H1 (cell line): ENCODE measurements at regions not wholly inside any gene's neighbourhood (a gene's known extent, or its start where the extent isn't known, plus 50 kb on each side); places are given as distances from the start of the nearest gene placed in this dataset.

Experiments used
- CTCF ChIA-PET: fragments of 300-600 bp; sonication (Branson Sonifier 250); formaldehyde crosslinking; loops from one replicate; lab custom pipeline; 2021; ENCODE audit not compliant: partially characterized antibody; lab: Charles Lee
- POLR2A ChIA-PET: fragments of 300-600 bp; sonication (Branson Sonifier 250); formaldehyde crosslinking; loops from one replicate; lab custom pipeline; 2021; ENCODE audit warnings: inconsistent platforms; ENCODE audit not compliant: partially characterized antibody; lab: Charles Lee
- DNase-seq, 2 experiments: peaks; one replicate each; pipeline versions ENCODE4 v3.0.0 to v3.0.0-alpha.2; 2010 to 2022; ENCODE audit warnings: low spot score in 2 of 2, low read depth in 1 of 2, mixed read lengths in 1 of 2
- FAIRE-seq: peaks from 2 replicates; lab custom pipeline; 2011; peaks lifted over from hg19 to GRCh38; lab: Jason Lieb, UNC
- H2AFZ ChIP-seq: 2 replicates; pipeline ENCODE4 v1.8.1; 2012; ENCODE audit warnings: low read length, inconsistent platforms
- H2AK5ac ChIP-seq: 2 replicates; pipeline ENCODE4 v1.6.1; 2013; ENCODE audit warnings: low read depth, low read length
- H2BK120ac ChIP-seq: replicated peaks from 2 replicates; pipeline ENCODE3; 2013; ENCODE audit warnings: low read depth, low read length, inconsistent platforms
- H2BK12ac ChIP-seq: 2 replicates; pipeline ENCODE4 v1.6.1; 2013; ENCODE audit warnings: low read depth, low read length
- H2BK15ac ChIP-seq: 2 replicates; pipeline ENCODE4 v1.6.1; 2013; ENCODE audit warnings: low read length
- H2BK20ac ChIP-seq: 2 replicates; pipeline ENCODE4 v1.6.1; 2013; ENCODE audit warnings: low read length
- H2BK5ac ChIP-seq: 2 replicates; pipeline ENCODE4 v1.6.1; 2013; ENCODE audit warnings: low read depth, low read length
- H3K14ac ChIP-seq: 2 replicates; pipeline ENCODE4 v1.6.1; 2013; ENCODE audit warnings: inconsistent platforms; ENCODE audit not compliant: insufficient read length
- H3K18ac ChIP-seq: 2 replicates; pipeline ENCODE4 v1.6.1; 2013; ENCODE audit warnings: low read length; ENCODE audit errors: extremely low read depth
- H3K23ac ChIP-seq: 2 replicates; pipeline ENCODE4 v1.6.1; 2013; ENCODE audit warnings: inconsistent platforms; ENCODE audit not compliant: insufficient read length
- H3K23me2 ChIP-seq: 2 replicates; pipeline ENCODE4 v1.6.1; 2013; ENCODE audit warnings: low read depth, low read length
- H3K27ac ChIP-seq: 2 replicates; pipeline ENCODE4 v1.6.1; 2011; ENCODE audit warnings: low read depth, low read length, inconsistent platforms
- H3K27me3 ChIP-seq, 4 experiments: replicated peaks in 1 of 4; 1 replicate in 1 of 4; 2 replicates in 3 of 4; pipeline versions ENCODE4 v1.6.1 to v1.8.1; 2011 to 2013; ENCODE audit warnings: low read length in 3 of 4, mild to moderate bottlenecking in 3 of 4, inconsistent platforms in 2 of 4, mixed read lengths in 2 of 4, moderate library complexity in 1 of 4; ENCODE audit not compliant: control insufficient read depth in 3 of 4, insufficient read depth in 3 of 4; ENCODE audit errors: extremely low read depth in 1 of 4
- H3K36me3 ChIP-seq, 4 experiments: 2 replicates each; pipeline versions ENCODE4 v1.6.1 to v1.8.1; 2011 to 2013; ENCODE audit warnings: mild to moderate bottlenecking in 4 of 4, low read length in 3 of 4, moderate library complexity in 2 of 4, control low read depth in 1 of 4, inconsistent platforms in 1 of 4; ENCODE audit not compliant: insufficient read depth in 4 of 4, control insufficient read depth in 2 of 4
- H3K4ac ChIP-seq: replicated peaks from 2 replicates; pipeline ENCODE3; 2013; ENCODE audit warnings: low read length, low read depth, mixed read lengths, inconsistent platforms; ENCODE audit not compliant: insufficient read length
- H3K4me1 ChIP-seq, 4 experiments: replicated peaks in 1 of 4; 1 replicate in 1 of 4; 2 replicates in 3 of 4; pipeline versions ENCODE4 v1.6.1 to v1.8.1; 2011 to 2013; ENCODE audit warnings: low read length in 3 of 4, inconsistent platforms in 2 of 4, mixed read lengths in 1 of 4; ENCODE audit not compliant: insufficient read depth in 4 of 4, control insufficient read depth in 3 of 4
- H3K4me2 ChIP-seq, 2 experiments: 2 replicates each; pipeline versions ENCODE4 v1.6.1 to v1.8.1; 2011 to 2013; ENCODE audit warnings: low read depth in 2 of 2, low read length in 2 of 2, control low read depth in 1 of 2, inconsistent platforms in 1 of 2, mild to moderate bottlenecking in 1 of 2; ENCODE audit not compliant: insufficient read depth in 1 of 2
- H3K4me3 ChIP-seq, 4 experiments: fragments of 200-600, 300-600 bp in 1 of 4; sonication (generic), shearing (Covaris generic), sonication (Bioruptor Twin) in 1 of 4; 2 replicates each; pipeline versions ENCODE4 v1.5.1 to v1.8.1; 2011 to 2016; ENCODE audit warnings: low read length in 4 of 4, low read depth in 3 of 4, control low read depth in 2 of 4, inconsistent platforms in 2 of 4, mild to moderate bottlenecking in 2 of 4, mixed read lengths in 1 of 4, moderate library complexity in 1 of 4; ENCODE audit not compliant: insufficient read depth in 2 of 4; ENCODE audit errors: extremely low read depth in 1 of 4
- H3K56ac ChIP-seq: replicated peaks from 2 replicates; pipeline ENCODE3; 2013; ENCODE audit warnings: low read depth, mild to moderate bottlenecking, mixed read lengths, low read length, inconsistent platforms; ENCODE audit not compliant: insufficient read length
- H3K79me1 ChIP-seq: 2 replicates; pipeline ENCODE4 v1.6.1; 2013; ENCODE audit warnings: low read depth, low read length, control low read depth
- H3K79me2 ChIP-seq, 2 experiments: 2 replicates each; pipeline versions ENCODE4 v1.6.1 to v1.8.1; 2012 to 2013; ENCODE audit warnings: low read length in 2 of 2, mild to moderate bottlenecking in 2 of 2, inconsistent platforms in 1 of 2; ENCODE audit not compliant: insufficient read depth in 2 of 2, control insufficient read depth in 1 of 2
- H3K9ac ChIP-seq, 4 experiments: replicated peaks in 1 of 4; 1 replicate in 1 of 4; 2 replicates in 3 of 4; pipeline versions ENCODE4 v1.6.1 to v1.8.1; 2011 to 2013; ENCODE audit warnings: low read depth in 3 of 4, low read length in 3 of 4, control low read depth in 2 of 4, mild to moderate bottlenecking in 2 of 4, moderate library complexity in 2 of 4, inconsistent platforms in 1 of 4; ENCODE audit errors: extremely low read depth in 1 of 4
- H3K9me3 ChIP-seq, 2 experiments: 2 replicates each; pipeline versions ENCODE4 v1.6.1 to v1.8.1; 2012 to 2013; ENCODE audit warnings: mild to moderate bottlenecking in 2 of 2, moderate library complexity in 2 of 2, control low read depth in 1 of 2, inconsistent platforms in 1 of 2, low read depth in 1 of 2, low read length in 1 of 2, mixed read lengths in 1 of 2; ENCODE audit not compliant: insufficient read depth in 2 of 2
- H4K20me1 ChIP-seq, 2 experiments: replicated peaks in 1 of 2; 2 replicates each; pipeline versions ENCODE3 to v1.8.1; 2011 to 2013; ENCODE audit warnings: inconsistent platforms in 2 of 2, low read length in 2 of 2, mild to moderate bottlenecking in 1 of 2; ENCODE audit not compliant: insufficient read depth in 2 of 2, control insufficient read depth in 1 of 2
- H4K5ac ChIP-seq: 2 replicates; pipeline ENCODE4 v1.6.1; 2013; ENCODE audit warnings: low read length, low read depth, mixed read lengths, inconsistent platforms; ENCODE audit not compliant: insufficient read length
- H4K8ac ChIP-seq: 2 replicates; pipeline ENCODE4 v1.8.0; 2013; ENCODE audit warnings: mild to moderate bottlenecking, moderate library complexity, low read length, inconsistent platforms; ENCODE audit not compliant: insufficient read depth; ENCODE audit errors: extremely low read depth
- H4K91ac ChIP-seq: replicated peaks from 2 replicates; pipeline ENCODE3; 2013; ENCODE audit warnings: low read length, mixed read lengths, inconsistent platforms; ENCODE audit not compliant: insufficient read length
- EP300 ChIP-seq, 2 experiments: IDR thresholded peaks; 1 replicate in 1 of 2; 2 replicates in 1 of 2; pipeline ENCODE4 v1.6.1; 2011 to 2012; ENCODE audit warnings: low read depth in 2 of 2, low read length in 2 of 2, mild to moderate bottlenecking in 2 of 2, borderline replicate concordance in 1 of 2, inconsistent platforms in 1 of 2, moderate library complexity in 1 of 2
- GABPA ChIP-seq: IDR thresholded peaks from 2 replicates; pipeline ENCODE4 v1.6.1; 2011; ENCODE audit warnings: mild to moderate bottlenecking, low read length, moderate library complexity, borderline replicate concordance; ENCODE audit not compliant: insufficient read depth
- GTF2F1 ChIP-seq: IDR thresholded peaks from 2 replicates; pipeline ENCODE4 v1.6.1; 2012; ENCODE audit warnings: low read depth, low read length, improper control_type of control experiment, borderline replicate concordance
- HDAC2 ChIP-seq, 2 experiments: fragments of 300-600 bp in 1 of 2; sonication (generic) in 1 of 2; IDR thresholded peaks; 2 replicates each; pipeline ENCODE4 v1.6.1; 2011 to 2012; ENCODE audit warnings: low read depth in 2 of 2, low read length in 2 of 2, mild to moderate bottlenecking in 2 of 2, moderate library complexity in 2 of 2, borderline replicate concordance in 1 of 2, inconsistent platforms in 1 of 2
- HDAC6 ChIP-seq: IDR thresholded peaks from one replicate; pipeline ENCODE4 v1.7.1; 2012; ENCODE audit warnings: low read depth, mild to moderate bottlenecking, inconsistent platforms, low read length, moderate library complexity
- JUND ChIP-seq: IDR thresholded peaks from 2 replicates; pipeline ENCODE4 v1.6.1; 2011; ENCODE audit warnings: mild to moderate bottlenecking, improper control_type of control experiment, low read length
- KDM1A ChIP-seq: fragments of 200-600, 300-600 bp; sonication (generic); IDR thresholded peaks from 2 replicates; pipeline ENCODE4 v1.7.1; 2016; ENCODE audit warnings: mild to moderate bottlenecking, low read length, borderline replicate concordance
- MAFK ChIP-seq: IDR thresholded peaks from 2 replicates; pipeline ENCODE4 v1.6.1; 2012; ENCODE audit warnings: low read depth, mild to moderate bottlenecking, improper control_type of control experiment, low read length
- POLR2A ChIP-seq, 2 experiments: IDR thresholded peaks; 1 replicate in 1 of 2; 2 replicates in 1 of 2; pipeline ENCODE4 v1.6.1; 2011; ENCODE audit warnings: low read depth in 2 of 2, low read length in 2 of 2, mild to moderate bottlenecking in 2 of 2; ENCODE audit errors: control extremely low read depth in 1 of 2
- POLR2AphosphoS5 ChIP-seq: IDR thresholded peaks from 2 replicates; pipeline ENCODE4 v1.6.1; 2011; ENCODE audit warnings: low read depth, low read length
- RXRA ChIP-seq: IDR thresholded peaks from 2 replicates; pipeline ENCODE4 v1.6.1; 2011; ENCODE audit warnings: low read depth, mild to moderate bottlenecking, low read length, moderate library complexity; ENCODE audit not compliant: insufficient read depth
- SP2 ChIP-seq: IDR thresholded peaks from 2 replicates; pipeline ENCODE4 v1.6.1; 2012; ENCODE audit warnings: mild to moderate bottlenecking, low read length, inconsistent platforms
- SP4 ChIP-seq: IDR thresholded peaks from 2 replicates; pipeline ENCODE4 v1.6.1; 2012; ENCODE audit warnings: low read length, inconsistent platforms
- USF2 ChIP-seq: IDR thresholded peaks from 2 replicates; pipeline ENCODE4 v1.6.1; 2011; ENCODE audit warnings: low read length, improper control_type of control experiment
- WGBS, 2 experiments: shearing (Covaris generic) in 1 of 2; methylation state at CpG; one replicate each; pipeline versions ENCODE4 v1.1.6 to v1.1.7; 2013 to 2015; ENCODE audit warnings: low lambda C conversion rate in 2 of 2, mixed read lengths in 2 of 2, inconsistent platforms in 1 of 2, low coverage in 1 of 2, missing lambda C conversion rate in 1 of 2; ENCODE audit not compliant: insufficient replicate concordance in 2 of 2, insufficient coverage in 1 of 2, insufficient read length in 1 of 2; ENCODE audit errors: extremely low coverage in 1 of 2, missing lambda C conversion rate in 1 of 2; 5-methylcytosine and 5-hydroxymethylcytosine counted together

GRCh38 chr10:60669501-60669900, 108.8 kb upstream of the CDK1 start:
- Histone ChIP-seq H3K27me3 (no peaks in the 10 kb centered on the region), H2BK15ac (no peak overlapping the region), H3K23ac (no peak overlapping the region), H3K18ac (no peak overlapping the region), H4K8ac (no peak overlapping the region), H2BK12ac (no peak overlapping the region), H2BK120ac (no peak overlapping the region), H3K4ac (no peak overlapping the region), H2BK20ac (no peak overlapping the region), H3K4me2 (no peak overlapping the region), H3K36me3 (no peaks in the 10 kb centered on the region), H3K9ac (no peak overlapping the region), H4K20me1 (no peaks in the 10 kb centered on the region), H2BK5ac (no peak overlapping the region), H3K4me1 (no peaks in the 10 kb centered on the region), H3K27ac (no peak overlapping the region), H2AFZ (no peak overlapping the region), H3K23me2 (peaks cover 3% of the 10 kb centered on the region; the same call in 1 of the 2 replicates), H3K9me3 (peaks cover 3% of the 10 kb centered on the region in 2 experiments; a peak in 1 of 4 replicates), H4K91ac (no peak overlapping the region), H4K5ac (no peak overlapping the region), H3K79me1 (no peaks in the 10 kb centered on the region), H2AK5ac (no peak overlapping the region), H3K79me2 (no peaks in the 10 kb centered on the region), H3K14ac (no peak overlapping the region), H3K56ac (no peak overlapping the region), H3K4me3 (no peak overlapping the region)
- WGBS, 2 experiments, result 83% methylated on average over 1 of the region's 1 CpG; no CpG with 5 or more reads in 1 of the 2 experiments
- POLR2A ChIA-PET, result interaction anchor here (0.6 kb wide), 1 partner anchor 118 kb away, joined by 3 read pairs; no protein-coding TSS in a partner anchor
- CTCF ChIA-PET, result interaction anchor here (1.0 to 1.2 kb wide), 3 partner anchors 19 to 91 kb away, joined by 3 read pairs; no protein-coding TSS in a partner anchor
- FAIRE-seq (no peak), DNase-seq (no peak)
- TF ChIP-seq SP4 (no peak), GABPA (no peak), EP300 (IDR thresholded peaks at IDR 0.05; ENCODE audit: borderline replicate concordance in 1 of 2, low read depth in 2 of 2, low read length in 2 of 2) (no peak), HDAC6 (no peak), HDAC2 (IDR thresholded peaks at IDR 0.05; ENCODE audit: borderline replicate concordance in 1 of 2, low read depth in 2 of 2, low read length in 2 of 2) (no peak), RXRA (no peak), MAFK (no peak), GTF2F1 (no peak), POLR2A (IDR thresholded peaks at IDR 0.05; ENCODE audit: control extremely low read depth in 1 of 2, low read depth in 2 of 2, low read length in 2 of 2) (no peak), JUND (no peak), KDM1A (no peak), USF2 (no peak), SP2 (no peak), POLR2AphosphoS5 (no peak)
